ENCODE measurements at regions not wholly inside any gene's neighbourhood (a gene's known extent, or its start where the extent isn't known, plus 50 kb on each side); places are given as distances from the start of the nearest gene placed in this dataset.

GRCh38 chr2:176502619-176503018 is 233.4 kb downstream of the MTX2 start:
- no peak for DNase-seq (ENCODE audit: low read depth in 2 of 2)

DNA sequence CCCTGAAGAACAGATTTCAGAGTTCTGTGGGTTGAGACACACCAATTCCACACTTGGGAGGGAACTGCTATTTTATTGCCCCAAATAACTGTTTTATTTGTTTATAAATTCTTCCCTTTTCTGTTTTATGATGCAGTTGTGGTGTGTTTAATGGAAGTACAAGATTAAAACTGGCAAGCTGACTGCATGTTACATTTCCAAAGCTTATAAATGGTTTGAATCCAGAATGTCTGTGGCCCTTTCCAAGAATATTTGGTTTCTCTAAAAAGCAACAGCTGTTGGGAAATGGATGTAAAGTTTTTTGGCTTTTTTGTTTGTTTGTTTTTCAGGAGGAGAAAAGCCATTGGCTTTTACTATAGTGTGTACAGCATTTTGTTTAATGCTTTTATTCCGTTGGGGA is 234.5 kb downstream of the MTX2 start:
- DNase-seq (ENCODE audit: low read depth in 2 of 2): no peak

DNA sequence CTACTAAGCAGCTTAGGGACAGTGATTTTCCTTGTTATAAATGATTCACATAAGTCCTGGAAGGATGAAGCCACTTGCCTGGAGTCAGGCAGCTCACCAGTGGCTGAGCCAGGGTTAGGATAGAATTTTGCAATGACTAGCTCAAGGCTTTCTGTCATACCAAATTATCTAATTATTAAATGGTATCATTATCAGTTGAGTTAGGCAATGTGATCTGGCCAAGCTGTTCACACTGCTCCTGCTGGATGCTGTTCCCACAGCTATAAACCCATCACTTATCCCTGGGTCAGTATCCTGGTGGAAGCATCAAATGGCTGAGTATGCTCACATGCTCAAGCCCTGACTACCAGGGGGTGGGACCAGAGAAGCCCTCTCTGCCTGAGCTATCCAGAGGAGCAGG is 235.2 kb downstream of the MTX2 start:
- DNase-seq (ENCODE audit: low read depth in 2 of 2): no peak

GRCh38 chr2:176507786-176508185 is 238.5 kb downstream of the MTX2 start:
- no peak for DNase-seq (ENCODE audit: low read depth in 2 of 2)

- no peak for DNase-seq (ENCODE audit: low read depth in 2 of 2)
These were observed 239.1 kb downstream of the MTX2 start for GRCh38 chr2:176508374-176508773.

- no peak for DNase-seq (ENCODE audit: low read depth in 2 of 2)
These were observed 239.9 kb downstream of the MTX2 start for GRCh38 chr2:176508984-176509740.

DNA sequence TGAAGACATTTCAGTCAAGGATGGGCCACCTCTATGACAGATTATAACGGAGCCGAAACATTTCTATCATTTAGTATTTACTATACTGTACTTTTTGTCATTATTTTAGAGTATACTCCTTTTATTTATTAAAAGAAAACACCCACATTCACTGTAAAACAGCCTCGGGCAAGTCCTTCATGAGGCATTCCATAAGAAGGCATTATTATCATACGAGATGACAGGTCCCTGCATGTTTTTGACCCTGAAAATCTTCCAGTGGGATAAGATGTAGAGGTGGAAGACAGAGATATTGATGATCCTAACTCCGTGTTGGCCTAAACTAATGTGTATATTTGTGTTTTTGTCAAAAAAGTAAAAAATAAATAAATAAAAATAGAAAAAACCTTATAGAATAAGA is 245.0 kb downstream of the MTX2 start:
- no peak for DNase-seq (ENCODE audit: low read depth in 2 of 2)

DNA sequence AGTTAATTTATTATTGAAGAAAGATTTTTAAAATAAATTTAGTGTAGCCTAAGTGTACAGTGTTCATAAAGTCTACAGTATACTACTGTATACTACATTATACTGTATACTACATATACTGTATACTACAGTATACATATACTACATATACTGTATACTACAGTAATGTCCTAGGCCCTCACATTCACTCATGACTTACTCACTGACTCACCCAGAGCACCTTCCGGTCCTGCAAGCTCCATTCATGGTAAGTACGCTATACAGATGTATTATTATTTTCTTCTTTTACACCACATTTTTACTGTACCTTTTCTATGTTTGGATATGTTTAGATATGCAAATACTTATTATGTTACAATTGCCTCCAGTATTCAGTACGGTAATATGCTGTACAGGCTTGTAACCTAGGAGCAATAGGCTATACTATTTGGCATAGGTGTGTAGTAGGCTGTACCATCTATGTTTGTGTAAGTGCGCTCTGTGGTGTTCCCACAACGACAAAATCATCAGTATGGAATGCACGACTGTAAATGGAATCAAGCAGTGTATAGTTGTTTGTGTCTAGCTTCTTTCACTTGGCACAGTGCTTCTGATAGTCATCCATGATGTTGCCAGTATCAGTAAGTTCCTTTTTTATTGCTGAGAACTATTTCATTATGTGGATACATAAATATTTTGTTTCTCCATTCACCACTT is 245.7 kb downstream of the MTX2 start:
- DNase-seq (ENCODE audit: low read depth in 2 of 2): no peak

DNA sequence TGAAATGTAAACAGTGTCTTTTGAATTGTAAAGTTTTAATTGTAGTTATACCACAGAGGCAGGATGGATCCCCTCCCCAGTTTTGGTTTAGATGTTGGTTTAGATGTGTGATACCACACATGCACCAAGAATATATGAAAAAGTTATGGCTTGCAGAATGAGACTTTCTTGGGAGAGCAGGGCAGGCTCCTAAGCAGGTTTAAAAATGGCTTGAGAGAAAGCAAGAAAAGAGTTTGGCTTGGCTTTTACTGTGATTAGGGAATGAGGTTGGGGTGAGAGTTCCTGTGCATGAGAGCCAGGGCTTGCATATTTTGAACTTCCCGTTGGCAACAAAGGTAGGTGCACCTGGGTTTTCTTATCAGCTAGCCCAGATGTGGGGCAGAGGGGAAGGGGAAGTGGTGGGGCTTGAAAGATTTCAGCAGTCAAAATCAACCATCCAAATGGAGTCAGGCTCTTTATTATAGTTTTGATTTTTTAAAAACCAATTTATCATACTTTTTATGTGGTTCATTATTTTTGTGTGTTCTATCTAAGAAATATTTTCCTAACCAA is 246.9 kb downstream of the MTX2 start:
- no peak for DNase-seq (ENCODE audit: low read depth in 2 of 2)

DNA sequence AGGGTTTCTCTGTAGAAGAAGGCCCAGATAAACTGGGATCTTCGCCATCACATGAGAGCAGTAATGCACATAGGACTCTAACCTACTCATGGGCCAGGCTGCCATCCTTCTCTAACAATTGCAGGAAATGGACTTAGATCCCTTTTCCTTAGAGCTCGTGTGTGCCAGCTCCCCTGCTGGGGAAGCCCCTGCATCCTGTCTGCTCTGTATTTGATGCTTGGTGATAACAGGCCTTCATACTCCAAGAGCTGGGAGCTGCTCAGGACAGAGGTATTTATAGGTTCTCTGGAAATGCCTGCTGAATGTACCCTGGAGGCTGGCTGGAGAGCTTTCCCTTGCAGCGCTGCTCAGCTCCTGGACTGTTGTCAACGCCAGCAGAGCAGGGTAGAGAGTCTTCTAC is 249.6 kb downstream of the MTX2 start:
- DNase-seq (ENCODE audit: low read depth in 2 of 2): no peak

DNA sequence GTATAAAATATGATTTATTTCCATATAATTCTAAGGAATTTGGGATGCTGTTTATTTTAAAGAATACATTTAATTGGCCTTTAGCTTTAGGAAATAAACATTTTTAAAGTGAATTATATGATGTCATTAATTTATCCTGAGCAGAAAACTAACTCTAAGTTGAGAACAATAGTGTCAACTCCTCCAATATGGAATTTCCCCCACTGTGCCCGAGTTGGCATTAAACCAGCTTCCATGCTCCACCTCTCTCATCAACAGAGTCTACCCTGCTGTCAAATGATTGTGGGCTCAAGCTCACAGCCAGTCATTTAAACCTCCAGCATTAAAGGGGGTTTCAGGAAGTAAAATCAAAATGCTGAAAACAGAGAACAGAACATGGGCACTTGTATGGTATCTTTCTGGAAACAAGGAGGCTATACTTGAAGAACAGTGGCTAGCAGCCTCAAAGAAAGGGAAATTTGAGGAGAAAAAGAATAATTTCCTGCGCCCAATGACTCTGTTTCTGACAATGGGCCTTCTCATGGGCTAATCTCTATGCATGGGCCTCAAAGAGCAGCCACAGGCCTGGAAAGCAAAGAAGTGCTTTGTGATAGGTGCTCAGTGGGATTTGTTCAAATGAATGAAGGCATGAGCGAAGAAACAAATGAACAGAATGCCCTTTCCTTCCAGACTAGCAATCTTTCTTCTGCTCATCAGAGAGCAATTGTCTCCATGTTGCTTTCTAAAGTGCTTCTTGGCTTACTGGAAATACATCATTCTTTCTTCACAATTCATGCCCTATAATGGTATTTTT is 252.8 kb downstream of the MTX2 start:
- no peak for DNase-seq (ENCODE audit: low read depth in 2 of 2)

DNA sequence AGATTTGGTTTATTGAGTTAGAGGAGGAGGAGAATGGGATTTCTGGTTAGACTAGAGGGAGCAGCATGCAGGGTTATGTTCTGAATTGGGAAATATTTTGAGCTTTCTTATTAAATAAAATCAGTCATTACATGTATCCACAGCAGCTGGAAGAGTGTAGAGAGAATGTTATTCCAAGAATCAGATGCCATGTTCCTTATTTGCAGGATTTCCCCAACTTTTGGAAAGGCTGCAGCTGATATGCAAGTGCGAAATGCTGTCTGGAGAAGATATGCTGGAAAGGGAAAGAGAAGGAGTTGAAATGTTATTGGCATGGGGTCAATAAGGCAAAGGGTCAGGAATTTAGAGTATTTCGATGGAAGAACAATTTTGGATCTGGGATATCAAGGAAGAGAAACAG is 255.8 kb downstream of the MTX2 start:
- DNase-seq (ENCODE audit: low read depth in 2 of 2): no peak

GRCh38 chr2:176526995-176527901 is 258.0 kb downstream of the MTX2 start:
- DNase-seq (ENCODE audit: low read depth in 2 of 2): no peak

DNA sequence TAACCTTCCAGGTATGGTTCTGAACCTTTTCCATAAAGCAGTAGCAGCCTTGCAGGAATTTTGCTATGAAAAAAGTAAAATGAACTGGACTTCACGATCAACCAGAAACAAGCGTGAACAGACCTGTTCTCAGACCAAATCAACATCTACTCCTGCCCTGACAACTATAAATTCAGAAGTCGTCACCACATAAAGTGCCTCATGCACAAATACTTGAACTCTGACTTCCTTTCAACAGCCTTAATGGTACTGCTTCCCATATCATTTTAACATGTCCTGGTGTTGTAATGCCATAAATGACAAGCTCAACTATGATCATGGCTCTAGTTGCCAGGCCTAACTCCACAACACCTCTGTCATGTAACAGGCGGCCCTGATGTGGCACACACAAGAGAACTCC is 262.4 kb downstream of the MTX2 start:
- no peak for DNase-seq (ENCODE audit: low read depth in 2 of 2)

DNA sequence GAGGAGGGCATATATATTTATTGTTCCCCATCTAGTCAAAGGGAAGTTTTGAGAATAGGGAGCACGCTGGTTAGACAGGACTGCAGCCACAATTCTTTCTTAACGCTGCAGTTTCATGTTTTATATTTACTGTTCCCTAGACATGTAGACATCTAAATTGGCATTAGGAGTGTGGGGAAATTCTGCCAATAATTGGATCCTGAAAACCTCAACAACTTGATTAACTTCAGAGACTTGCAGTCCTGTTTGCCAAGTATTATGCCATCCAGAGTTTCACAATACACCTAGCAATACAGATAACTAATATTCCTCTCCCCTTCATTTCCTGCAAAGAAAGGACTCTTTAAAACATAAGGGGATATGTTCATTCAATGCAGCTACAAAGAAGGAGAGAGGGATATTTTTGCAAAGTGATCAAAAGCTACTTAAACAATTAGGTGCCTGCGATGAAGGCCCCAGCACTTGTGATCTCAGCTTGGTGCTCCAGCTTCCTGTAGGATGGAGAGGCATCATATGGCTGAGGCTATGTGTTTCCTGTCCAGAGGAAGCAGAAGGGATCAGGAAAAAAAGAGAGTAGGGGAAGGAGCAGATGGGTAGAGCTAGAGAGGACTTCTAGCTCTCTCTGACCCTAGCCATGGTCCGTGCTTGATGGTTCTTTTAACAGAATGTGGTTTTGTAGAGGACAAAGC is 264.4 kb downstream of the MTX2 start:
- DNase-seq (ENCODE audit: low read depth in 2 of 2): no peak

GRCh38 chr2:176534798-176535466 is 265.7 kb downstream of the MTX2 start:
- no peak for DNase-seq (ENCODE audit: low read depth in 2 of 2)

GRCh38 chr2:176535467-176536113 is 266.3 kb downstream of the MTX2 start:
- DNase-seq (ENCODE audit: low read depth in 2 of 2): no peak

- DNase-seq (ENCODE audit: low read depth in 2 of 2): no peak
These were observed 267.3 kb downstream of the MTX2 start for GRCh38 chr2:176536439-176537133.

DNA sequence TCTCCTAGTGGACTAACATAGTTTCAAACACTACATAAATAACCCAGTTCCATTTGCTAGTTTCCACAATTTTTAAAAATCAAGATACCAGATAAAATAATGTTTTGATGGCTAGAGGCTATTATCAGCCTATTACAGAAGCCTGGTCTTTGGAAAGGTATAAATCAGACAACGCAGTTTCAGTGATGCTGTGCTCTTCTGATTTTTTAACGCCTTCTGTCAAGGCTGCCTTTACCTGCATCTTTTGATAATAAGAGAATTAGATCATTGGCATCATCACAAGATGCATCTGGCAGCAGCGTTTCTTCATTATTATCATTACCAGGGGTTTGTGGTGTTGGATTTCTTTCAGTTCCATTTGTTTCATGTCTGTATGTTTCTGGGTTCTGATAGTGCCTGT is 268.7 kb downstream of the MTX2 start:
- no peak for DNase-seq (ENCODE audit: low read depth in 2 of 2)
